ENCODE measurements at regions not wholly inside any gene's neighbourhood (a gene's known extent, or its start where the extent isn't known, plus 50 kb on each side); places are given as distances from the start of the nearest gene placed in this dataset.

DNA sequence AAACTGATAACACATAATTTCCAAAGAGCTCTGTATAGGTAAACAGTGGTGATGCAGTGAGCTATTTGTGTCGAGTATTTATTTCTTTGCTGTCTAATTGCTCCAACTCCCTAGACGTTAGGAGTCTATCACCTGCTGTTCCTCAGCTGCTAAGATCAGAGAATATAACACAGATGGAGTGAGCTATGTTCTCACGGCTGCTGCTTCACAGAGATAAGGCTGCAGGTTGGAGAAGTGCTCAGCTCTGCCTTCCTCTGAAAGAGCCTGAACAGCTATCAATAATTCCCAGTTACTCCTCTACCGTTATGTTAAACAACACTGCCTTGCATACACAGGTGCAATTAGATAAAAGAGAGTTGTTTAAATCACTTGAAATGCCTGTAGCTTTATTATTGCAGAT lies 103.2 kb upstream of the MDGA2 start:
- Histone ChIP-seq H3K4me1 (ENCODE audit: control insufficient read depth in 1 of 2, insufficient read depth in 2 of 2, low read length in 2 of 2) (no peaks in the 10 kb centered on the region), H3K4me3 (replicated peaks in 1 of 3; ENCODE audit: low read depth in 2 of 3, low read length in 3 of 3) (no peak overlapping the region), H3K27me3 (ENCODE audit: control insufficient read depth in 2 of 2, insufficient read depth in 2 of 2, low read length in 2 of 2) (no peaks in the 10 kb centered on the region), H4K20me1 (ENCODE audit: insufficient read depth, low read length) (no peaks in the 10 kb centered on the region), H2AFZ (ENCODE audit: insufficient read depth, low read depth, low read length, poor library complexity, severe bottlenecking) (no peak overlapping the region), H3K79me2 (ENCODE audit: insufficient read depth, low read length) (no peaks in the 10 kb centered on the region), H3K9ac (ENCODE audit: insufficient read depth, low read length, poor library complexity, severe bottlenecking) (no peak overlapping the region), H3K36me3 (replicated peaks in 1 of 2; ENCODE audit: control insufficient read depth in 1 of 2, insufficient read depth in 2 of 2, low read length in 2 of 2) (no peaks in the 10 kb centered on the region), H3K27ac (ENCODE audit: low read depth in 1 of 2, low read length in 2 of 2) (no peak overlapping the region), H3K4me2 (replicated peaks; ENCODE audit: extremely low read depth, low read length, poor library complexity, severe bottlenecking) (no peak overlapping the region), H3K9me3 (replicated peaks in 1 of 2; ENCODE audit: control insufficient read depth in 1 of 2, insufficient read depth in 1 of 2, low read length in 2 of 2) (peaks cover 0 to 3% of the 10 kb centered on the region in 2 donors)
- no peaks in the 10 kb centered on the region for H3K4me1 Mint-ChIP-seq
- no peaks in the 10 kb centered on the region for H3K36me3 Mint-ChIP-seq
- TF ChIP-seq, protein P1, sequence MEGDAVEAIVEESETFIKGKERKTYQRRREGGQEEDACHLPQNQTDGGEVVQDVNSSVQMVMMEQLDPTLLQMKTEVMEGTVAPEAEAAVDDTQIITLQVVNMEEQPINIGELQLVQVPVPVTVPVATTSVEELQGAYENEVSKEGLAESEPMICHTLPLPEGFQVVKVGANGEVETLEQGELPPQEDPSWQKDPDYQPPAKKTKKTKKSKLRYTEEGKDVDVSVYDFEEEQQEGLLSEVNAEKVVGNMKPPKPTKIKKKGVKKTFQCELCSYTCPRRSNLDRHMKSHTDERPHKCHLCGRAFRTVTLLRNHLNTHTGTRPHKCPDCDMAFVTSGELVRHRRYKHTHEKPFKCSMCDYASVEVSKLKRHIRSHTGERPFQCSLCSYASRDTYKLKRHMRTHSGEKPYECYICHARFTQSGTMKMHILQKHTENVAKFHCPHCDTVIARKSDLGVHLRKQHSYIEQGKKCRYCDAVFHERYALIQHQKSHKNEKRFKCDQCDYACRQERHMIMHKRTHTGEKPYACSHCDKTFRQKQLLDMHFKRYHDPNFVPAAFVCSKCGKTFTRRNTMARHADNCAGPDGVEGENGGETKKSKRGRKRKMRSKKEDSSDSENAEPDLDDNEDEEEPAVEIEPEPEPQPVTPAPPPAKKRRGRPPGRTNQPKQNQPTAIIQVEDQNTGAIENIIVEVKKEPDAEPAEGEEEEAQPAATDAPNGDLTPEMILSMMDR (IDR thresholded peaks at IDR 0.05), result no peak
- H3K9me3 Mint-ChIP-seq, result peaks cover 0 to 6% (median 2%) of the 10 kb centered on the region in 7 donors
- WGBS (ENCODE audit: insufficient coverage), result 10% methylated on average over 2 of the region's 4 CpGs
- H3K27me3 Mint-ChIP-seq (ENCODE audit: low read depth in 3 of 3), result peaks cover 0 to 2% (median 1%) of the 10 kb centered on the region in 3 donors
- intact Hi-C loops (cut with micrococcal nuclease), result no loop called here
- DNase-seq, result no peak
- no peak overlapping the region for H3K4me3 Mint-ChIP-seq
- H3K27ac Mint-ChIP-seq, result no peak overlapping the region

DNA sequence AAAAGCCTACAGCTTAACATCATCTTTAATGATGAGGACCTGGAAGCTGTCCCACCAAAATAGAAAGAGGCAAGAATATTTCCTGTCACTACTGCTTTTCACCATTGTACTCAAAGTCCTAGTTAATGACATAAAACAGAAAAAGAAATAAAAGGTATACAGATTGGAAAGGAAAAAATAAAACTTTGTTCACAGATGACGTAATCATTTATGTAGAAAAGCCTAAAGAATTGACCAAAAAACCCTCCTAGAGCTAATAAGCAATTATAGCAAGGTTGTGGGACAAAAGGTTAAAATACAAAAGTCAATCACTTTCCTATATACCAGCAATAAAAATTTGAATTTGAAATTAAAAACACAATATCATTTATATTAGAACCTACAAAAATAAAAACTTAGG lies 97.2 kb upstream of the MDGA2 start:
- no CpG with 5 or more reads among the region's 1 CpG for WGBS (ENCODE audit: insufficient coverage)
- Mint-ChIP-seq H3K4me1 (no peaks in the 10 kb centered on the region), H3K9me3 (peaks cover 0 to 15% (median 5%) of the 10 kb centered on the region in 7 donors), H3K4me3 (no peak overlapping the region), H3K36me3 (no peaks in the 10 kb centered on the region), H3K27ac (no peak overlapping the region), H3K27me3 (ENCODE audit: low read depth in 3 of 3) (no peaks in the 10 kb centered on the region)
- Histone ChIP-seq H3K27ac (ENCODE audit: low read depth in 1 of 2, low read length in 2 of 2) (no peak overlapping the region), H4K20me1 (ENCODE audit: insufficient read depth, low read length) (no peaks in the 10 kb centered on the region), H3K27me3 (ENCODE audit: control insufficient read depth in 2 of 2, insufficient read depth in 2 of 2, low read length in 2 of 2) (no peaks in the 10 kb centered on the region), H3K4me1 (ENCODE audit: control insufficient read depth in 1 of 2, insufficient read depth in 2 of 2, low read length in 2 of 2) (no peaks in the 10 kb centered on the region), H3K4me3 (replicated peaks in 1 of 3; ENCODE audit: low read depth in 2 of 3, low read length in 3 of 3) (no peak overlapping the region), H3K9me3 (replicated peaks in 1 of 2; ENCODE audit: control insufficient read depth in 1 of 2, insufficient read depth in 1 of 2, low read length in 2 of 2) (no peaks in the 10 kb centered on the region), H2AFZ (ENCODE audit: insufficient read depth, low read depth, low read length, poor library complexity, severe bottlenecking) (no peak overlapping the region), H3K36me3 (replicated peaks in 1 of 2; ENCODE audit: control insufficient read depth in 1 of 2, insufficient read depth in 2 of 2, low read length in 2 of 2) (no peaks in the 10 kb centered on the region), H3K79me2 (ENCODE audit: insufficient read depth, low read length) (no peaks in the 10 kb centered on the region), H3K4me2 (replicated peaks; ENCODE audit: extremely low read depth, low read length, poor library complexity, severe bottlenecking) (no peak overlapping the region), H3K9ac (ENCODE audit: insufficient read depth, low read length, poor library complexity, severe bottlenecking) (no peak overlapping the region)
- intact Hi-C loops (cut with micrococcal nuclease), result no loop called here
- DNase-seq, result no peak
- TF ChIP-seq, protein P1 (IDR thresholded peaks at IDR 0.05), result no peak
